NCI-H2171 treated with DMSO at 0.1 percent for 48 hours (cell line): ENCODE measurements at regions not wholly inside any gene's neighbourhood (a gene's known extent, or its start where the extent isn't known, plus 50 kb on each side); places are given as distances from the start of the nearest gene placed in this dataset.
"Not testable (repeated sequence)": the region's sequence is repeated elsewhere in the genome, so short reads cannot be mapped to it uniquely, and the experiment has no call there.

Experiments used
- DNase-seq: peaks from one replicate; lab custom pipeline; 2025; lab: John Stamatoyannopoulos, UW

- DNase-seq, result no peak
Observed at GRCh38 chr3:88678747-88679146, 428.7 kb upstream of the EPHA3 start.

DNA sequence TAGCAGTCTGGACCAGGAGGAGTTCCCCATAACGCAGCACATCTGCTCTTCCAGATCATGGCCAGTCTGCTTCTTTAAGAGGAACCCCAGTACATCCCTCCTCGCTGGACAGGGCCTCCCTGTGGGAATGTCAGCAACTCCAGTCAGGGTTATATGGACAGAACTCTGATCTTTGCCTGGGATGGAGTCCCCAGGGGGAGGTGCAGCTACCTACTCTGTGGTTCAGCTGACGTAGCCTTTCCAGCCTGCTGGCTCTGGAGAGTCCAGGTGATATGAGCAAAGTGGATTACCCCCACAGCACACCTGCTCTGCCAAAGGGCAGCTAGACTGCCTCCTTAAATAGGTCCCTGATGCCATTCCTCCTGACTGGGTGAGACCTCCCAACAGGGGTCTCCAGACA lies 417.1 kb upstream of the EPHA3 start:
- no peak for DNase-seq

- no peak for DNase-seq
Observed at GRCh38 chr3:88691081-88691480, 416.3 kb upstream of the EPHA3 start.

DNA sequence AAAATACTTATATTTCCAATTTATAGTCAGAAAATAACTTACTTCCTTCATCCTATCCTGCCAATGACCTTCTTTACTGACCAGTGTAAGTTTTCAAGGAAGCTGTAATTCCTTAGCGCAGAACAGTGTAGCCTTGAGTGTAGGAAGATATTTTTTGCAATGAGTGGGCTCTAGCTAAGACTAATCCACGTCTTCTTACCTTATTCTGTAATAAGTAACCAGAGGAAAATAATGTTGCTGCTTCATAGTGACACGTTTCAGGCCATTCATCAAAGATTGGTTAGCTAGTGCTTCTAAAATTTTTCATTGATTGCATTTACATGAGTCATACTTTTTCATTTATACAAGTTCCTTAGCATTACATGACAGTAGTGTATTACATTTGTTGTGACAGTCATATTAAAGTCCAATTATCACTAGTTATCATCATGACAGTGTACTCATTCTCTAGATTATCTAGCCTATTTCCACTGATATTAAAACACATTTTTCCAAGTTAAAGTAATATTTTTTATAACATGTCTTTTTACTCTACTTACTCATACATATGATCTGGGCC lies 403.8 kb upstream of the EPHA3 start:
- no peak for DNase-seq

GRCh38 chr3:88704338-88704737 lies 403.1 kb upstream of the EPHA3 start:
- no peak for DNase-seq

- DNase-seq, result no peak
Observed at GRCh38 chr3:88707837-88708236, 399.6 kb upstream of the EPHA3 start.

- no peak for DNase-seq
Observed at GRCh38 chr3:88712552-88712951, 394.9 kb upstream of the EPHA3 start.

GRCh38 chr3:88713233-88713691 lies 394.2 kb upstream of the EPHA3 start:
- DNase-seq, result no peak

DNA sequence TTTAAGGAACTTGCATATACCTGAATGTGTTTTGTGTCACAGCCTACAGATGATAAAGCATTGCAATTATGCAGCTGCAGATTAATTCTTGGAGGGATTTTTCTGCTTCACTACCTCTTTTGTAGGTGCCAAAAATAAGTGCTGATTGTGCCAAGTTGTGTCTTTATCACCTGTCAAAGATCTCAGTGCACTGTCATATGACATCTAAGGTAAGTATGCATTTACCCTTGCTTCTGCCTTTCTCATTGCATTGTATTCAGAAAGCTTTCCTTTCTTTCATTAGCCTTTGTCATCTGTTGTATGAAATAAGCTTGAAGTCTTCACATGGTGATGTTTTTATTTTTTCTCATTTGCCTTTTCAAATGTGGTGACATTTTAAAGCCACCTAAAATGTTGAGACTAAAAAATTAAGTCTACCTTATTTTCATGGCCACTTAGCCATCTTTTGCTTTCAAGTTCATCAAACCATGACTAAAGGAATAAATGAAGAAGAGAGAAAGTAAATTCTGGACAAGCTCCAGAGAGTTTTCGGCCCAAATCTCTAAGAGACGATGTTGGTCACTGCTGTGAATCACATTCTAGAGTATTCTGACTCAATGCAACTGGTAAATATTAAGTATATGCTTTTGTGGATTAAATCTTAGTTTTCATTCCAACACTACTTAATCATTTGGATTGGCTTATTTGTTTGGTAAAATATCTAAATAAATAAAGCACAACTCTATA lies 381.8 kb upstream of the EPHA3 start:
- DNase-seq, result no peak

- no peak for DNase-seq
Observed at GRCh38 chr3:88732186-88732585, 375.2 kb upstream of the EPHA3 start.

DNA sequence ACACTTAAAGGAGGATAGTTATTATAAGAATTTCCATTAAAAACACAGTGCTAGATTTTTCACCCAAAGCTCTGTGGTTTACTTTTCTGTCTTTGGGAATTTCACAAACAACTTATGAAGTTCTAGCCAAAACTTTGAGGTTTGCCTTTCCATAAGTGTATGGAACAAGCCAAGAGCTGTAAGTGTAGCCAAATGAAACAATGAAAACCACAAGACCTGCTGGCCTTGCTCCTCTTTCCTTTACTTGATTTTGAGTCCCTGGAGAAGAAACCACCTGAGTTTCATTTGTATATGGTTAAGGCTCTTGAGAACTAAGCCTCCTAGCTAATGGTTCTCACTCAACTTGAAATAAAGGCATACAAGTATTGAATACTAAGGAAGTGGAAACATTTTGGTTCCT lies 365.3 kb upstream of the EPHA3 start:
- no peak for DNase-seq

DNA sequence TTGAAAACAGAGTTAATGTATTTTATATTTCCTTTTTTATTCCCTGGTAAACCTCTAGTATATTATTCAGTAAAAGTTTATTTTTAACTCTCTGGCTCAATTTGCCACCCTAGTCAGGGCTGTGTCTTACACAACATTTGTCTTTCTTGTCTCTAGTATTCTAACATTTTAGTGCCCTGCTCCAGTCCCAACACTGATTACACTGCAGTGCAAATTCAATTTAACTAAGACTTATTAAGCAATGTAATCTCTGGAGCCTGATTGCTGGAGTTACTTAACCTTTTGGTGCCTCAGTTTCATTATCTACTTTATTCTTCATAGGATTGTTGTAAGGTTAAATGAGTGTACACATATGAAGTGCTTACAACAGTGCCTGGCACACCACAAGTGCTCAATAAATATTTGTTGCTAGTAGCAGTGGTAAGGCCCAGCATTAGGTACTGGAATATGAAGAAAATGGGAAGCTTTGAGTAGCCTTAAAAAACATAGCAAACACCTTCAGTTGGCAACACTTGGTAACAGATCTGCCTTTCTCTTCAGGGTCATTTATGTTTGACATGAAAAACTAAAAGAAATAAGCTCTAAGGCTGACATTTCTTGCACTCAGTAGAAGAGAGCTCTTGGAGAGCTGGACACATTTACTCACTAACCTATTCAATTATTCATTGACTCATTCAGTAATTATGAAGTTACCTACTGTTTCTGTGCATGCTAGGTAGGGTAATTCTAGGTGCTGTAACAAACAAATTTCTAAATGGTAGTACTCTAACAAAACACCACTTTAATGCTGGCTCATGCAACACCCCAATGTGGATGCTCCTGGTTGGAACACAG lies 364.5 kb upstream of the EPHA3 start:
- DNase-seq, result no peak

GRCh38 chr3:88744896-88745295 lies 362.5 kb upstream of the EPHA3 start:
- DNase-seq, result no peak

DNA sequence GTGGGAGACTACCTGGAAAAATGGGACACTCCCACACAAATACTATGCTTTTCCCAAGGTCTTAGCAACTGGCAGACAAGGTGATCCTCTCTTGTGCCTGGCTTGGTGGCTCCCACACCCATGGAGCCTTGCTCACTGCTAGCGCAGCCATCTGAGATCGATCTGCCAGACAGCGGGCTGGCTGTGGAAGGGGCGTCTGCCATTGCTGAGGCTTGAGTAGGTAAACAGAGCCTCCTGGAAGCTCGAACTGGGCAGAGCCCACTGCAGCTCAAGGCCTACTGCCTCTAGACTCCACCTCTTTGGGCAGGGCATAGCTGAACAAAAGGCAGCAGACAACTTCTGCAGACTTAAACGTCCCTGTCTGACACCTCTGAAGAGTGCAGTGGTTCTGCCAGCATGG lies 360.3 kb upstream of the EPHA3 start:
- not testable (repeated sequence) for DNase-seq

DNA sequence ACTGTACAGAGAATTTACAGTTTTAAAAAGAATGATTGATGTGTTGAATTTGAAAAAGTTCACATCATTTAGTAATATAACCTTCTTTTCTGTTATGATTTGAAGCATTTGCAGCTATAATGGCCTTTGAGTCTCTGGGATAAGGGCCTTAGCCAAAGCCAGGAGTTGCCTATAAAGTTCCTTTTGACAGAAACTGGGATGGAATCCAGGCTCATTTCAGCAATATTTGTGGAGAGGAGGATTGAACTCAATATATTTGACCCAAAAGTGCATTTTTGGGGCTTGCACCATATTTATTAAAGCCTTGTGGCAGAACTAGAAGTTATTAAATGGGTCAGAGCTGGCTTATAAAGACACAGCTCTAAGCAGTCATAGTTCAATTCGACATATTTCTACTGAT lies 348.7 kb upstream of the EPHA3 start:
- no peak for DNase-seq

GRCh38 chr3:88767746-88768145 lies 339.7 kb upstream of the EPHA3 start:
- no peak for DNase-seq

DNA sequence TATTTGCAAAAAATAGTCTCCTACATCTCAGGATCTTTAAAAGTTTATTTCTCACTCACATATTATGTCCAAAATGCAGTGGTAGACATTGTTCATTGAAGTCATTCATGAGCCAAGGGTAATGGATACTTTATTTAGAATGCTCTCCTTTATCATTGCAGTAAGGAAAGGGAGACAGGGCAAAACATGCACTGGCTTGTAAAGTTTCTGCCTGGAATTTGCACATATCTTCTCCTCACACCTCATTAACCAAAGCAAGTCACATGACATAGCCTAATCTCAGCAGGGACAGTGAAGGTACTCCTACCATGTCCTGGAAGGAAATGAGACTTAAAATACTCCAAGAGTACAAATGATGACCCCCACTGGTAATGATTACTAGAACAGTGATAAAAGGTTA lies 333.7 kb upstream of the EPHA3 start:
- DNase-seq, result no peak

DNA sequence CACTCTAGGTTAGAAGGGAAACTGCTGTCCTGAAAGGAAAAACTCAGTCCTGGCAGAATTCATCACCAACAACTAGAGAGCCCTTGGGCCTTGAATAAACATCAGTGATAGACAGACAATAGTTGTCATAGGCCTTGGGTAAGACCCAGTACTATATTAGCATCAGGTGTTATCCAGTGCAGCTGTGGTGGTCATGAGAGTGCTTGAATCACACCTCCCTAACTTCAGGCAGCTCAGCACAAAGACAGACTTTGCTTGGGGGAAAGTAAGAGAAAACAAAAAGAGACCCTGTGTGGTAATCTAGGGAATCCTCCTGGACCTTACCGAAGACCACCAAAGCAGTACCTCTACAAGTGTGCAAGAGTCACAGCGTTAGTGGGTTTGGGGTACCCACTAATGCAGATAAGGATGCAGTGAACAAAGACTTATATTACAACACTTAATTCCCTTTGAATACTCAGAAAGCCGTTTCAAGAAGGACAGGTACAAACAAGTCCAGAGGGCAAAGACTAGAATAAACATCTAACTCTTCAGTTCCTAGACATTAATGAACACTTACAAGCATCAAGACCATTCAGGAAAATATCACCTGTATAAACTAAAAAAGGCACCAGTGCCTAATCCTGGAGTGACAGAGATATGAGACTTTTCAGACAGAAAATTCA lies 332.3 kb upstream of the EPHA3 start:
- DNase-seq, result no peak

- no peak for DNase-seq
Observed at GRCh38 chr3:88779482-88779881, 327.9 kb upstream of the EPHA3 start.

GRCh38 chr3:88784925-88785324 lies 322.5 kb upstream of the EPHA3 start:
- DNase-seq, result no peak

DNA sequence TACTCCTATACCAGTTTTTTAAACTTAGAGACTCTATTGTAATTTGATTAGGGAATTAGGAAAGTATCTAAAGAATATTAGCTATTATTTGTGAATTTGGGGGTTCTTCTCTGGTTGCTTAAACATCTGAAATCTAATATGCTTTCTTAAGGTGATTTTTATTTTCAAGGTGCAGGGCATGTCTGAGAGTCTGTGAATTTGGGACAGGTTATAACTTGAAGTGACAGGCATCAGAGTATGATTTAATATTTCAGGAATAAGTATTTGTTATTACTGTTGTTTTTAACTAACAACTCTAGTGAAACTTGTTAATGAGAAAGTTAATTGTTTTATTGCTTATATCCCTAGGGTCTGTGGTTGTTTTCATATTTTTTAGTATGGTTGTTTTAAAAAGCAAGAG lies 321.6 kb upstream of the EPHA3 start:
- DNase-seq, result no peak

DNA sequence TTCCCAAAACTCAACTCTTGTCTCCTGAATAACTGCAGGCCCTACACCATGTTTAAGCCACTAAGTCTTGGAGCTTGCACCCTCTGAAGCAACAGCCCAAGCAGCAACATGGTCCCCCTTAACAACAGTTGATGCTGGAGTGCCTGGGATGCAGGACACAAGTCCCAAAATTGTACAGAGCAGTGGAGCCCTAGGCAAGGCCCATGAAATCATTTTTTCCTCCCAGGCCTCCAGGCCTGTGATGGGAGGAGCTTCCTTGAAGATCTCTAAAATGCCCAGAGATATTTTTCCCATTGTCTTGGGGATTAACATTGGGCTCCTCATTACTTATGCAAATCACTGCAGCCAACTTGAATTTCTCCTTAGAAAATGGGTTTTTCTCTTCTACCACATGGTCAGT lies 311.9 kb upstream of the EPHA3 start:
- no peak for DNase-seq
